Astrocyte of the spinal cord (primary cell): ENCODE measurements at regions not wholly inside any gene's neighbourhood (a gene's known extent, or its start where the extent isn't known, plus 50 kb on each side); places are given as distances from the start of the nearest gene placed in this dataset.

Experiments used
- DNase-seq: peaks from one replicate; pipeline ENCODE4 v3.0.0; 2011; ENCODE audit warnings: low read depth, low spot score
- H3K4me3 ChIP-seq: 2 replicates; pipeline ENCODE4 v1.5.1; 2011; ENCODE audit warnings: low read depth, mild to moderate bottlenecking, low read length, moderate library complexity
- CTCF ChIP-seq: IDR thresholded peaks from 2 replicates; pipeline ENCODE4 v1.5.1; 2012; ENCODE audit warnings: low read depth, mild to moderate bottlenecking, low read length, inconsistent platforms
- in situ Hi-C: cut with HindIII; loops from 2 replicates; pipeline ENCODE4 v1.10.0; 2017; ENCODE audit warnings: low sequenced_read_pairs

GRCh38 chr11:70495351-70496310, 97.3 kb downstream of the CTTN start:
- in situ Hi-C loops = no loop called here
- H3K4me3 ChIP-seq = no peak overlapping the region
- no peak for DNase-seq
- no peak for TF ChIP-seq CTCF

- in situ Hi-C loops = no loop called here
- no peak for TF ChIP-seq CTCF
- H3K4me3 ChIP-seq = no peak overlapping the region
- DNase-seq = no peak
Measured at GRCh38 chr11:70496591-70497535, 98.5 kb downstream of the CTTN start.

GRCh38 chr11:70497536-70498075, 99.3 kb downstream of the CTTN start:
- no peak for TF ChIP-seq CTCF
- DNase-seq = no peak
- in situ Hi-C loops = no loop called here
- no peak overlapping the region for H3K4me3 ChIP-seq

- DNase-seq = no peak
- TF ChIP-seq CTCF = no peak
- in situ Hi-C loops = no loop called here
- no peak overlapping the region for H3K4me3 ChIP-seq
Measured at GRCh38 chr11:70498171-70498571, 99.8 kb downstream of the CTTN start.

- DNase-seq = no peak
- no peak for TF ChIP-seq CTCF
- in situ Hi-C loops = no loop called here
- H3K4me3 ChIP-seq = no peak overlapping the region
Measured at GRCh38 chr11:70498976-70499801, 100.9 kb downstream of the CTTN start.
